ENCODE measurements at regions not wholly inside any gene's neighbourhood (a gene's known extent, or its start where the extent isn't known, plus 50 kb on each side); places are given as distances from the start of the nearest gene placed in this dataset.

GRCh38 chr6:18784794-18785193, 397.6 kb downstream of the RNF144B start:
- DNase-seq (ENCODE audit: extremely low spot score) = no peak
- Histone ChIP-seq H3K36me3 (no peaks in the 10 kb centered on the region), H3K27me3 (no peaks in the 10 kb centered on the region), H3K27ac (replicated peaks in 1 of 4) (no peak overlapping the region), H3K4me3 (no peak overlapping the region), H3K9me3 (peaks cover 0 to 8% (median 2%) of the 10 kb centered on the region in 4 donors), H3K4me1 (no peaks in the 10 kb centered on the region)
- intact Hi-C loops (cut with DNase I) = no loop called here
- 94% methylated on average over 1 of the region's 1 CpG for WGBS
- TF ChIP-seq EP300 (IDR thresholded peaks at IDR 0.05) (no peak), POLR2AphosphoS5 (IDR thresholded peaks at IDR 0.05) (no peak), CTCF (IDR thresholded peaks at IDR 0.05) (no peak)

- no peaks in the 10 kb centered on the region for H3K36me3 ChIP-seq
- no peak overlapping the region for H3K4me3 ChIP-seq
- no peak for DNase-seq (ENCODE audit: extremely low spot score)
- no peak overlapping the region for H3K27ac ChIP-seq (replicated peaks in 1 of 4)
- peaks cover 0 to 8% (median 2%) of the 10 kb centered on the region in 4 donors for H3K9me3 ChIP-seq
- no peaks in the 10 kb centered on the region for H3K27me3 ChIP-seq
- H3K4me1 ChIP-seq = no peaks in the 10 kb centered on the region
- WGBS = 82% methylated on average over 1 of the region's 2 CpGs
- TF ChIP-seq CTCF (IDR thresholded peaks at IDR 0.05) = no peak
- no peak for TF ChIP-seq POLR2AphosphoS5 (IDR thresholded peaks at IDR 0.05)
- no peak for TF ChIP-seq EP300 (IDR thresholded peaks at IDR 0.05)
- TF ChIP-seq POLR2A (IDR thresholded peaks at IDR 0.05; ENCODE audit: low read depth) = no peak
- intact Hi-C loops (cut with DNase I) = no loop called here
These were observed 398.8 kb downstream of the RNF144B start for GRCh38 chr6:18785810-18786490.

GRCh38 chr6:18792866-18793265, 405.7 kb downstream of the RNF144B start:
- H3K36me3 ChIP-seq = no peaks in the 10 kb centered on the region
- DNase-seq (ENCODE audit: extremely low spot score) = no peak
- intact Hi-C loops (cut with DNase I) = no loop called here
- 40% methylated on average over 3 of the region's 3 CpGs for WGBS
- H3K4me3 ChIP-seq = no peak overlapping the region
- no peak for TF ChIP-seq EP300 (IDR thresholded peaks at IDR 0.05)
- no peak for TF ChIP-seq CTCF (IDR thresholded peaks at IDR 0.05)
- no peak for TF ChIP-seq POLR2AphosphoS5 (IDR thresholded peaks at IDR 0.05)
- H3K9me3 ChIP-seq = no peaks in the 10 kb centered on the region
- H3K27me3 ChIP-seq = peaks cover 0 to 3% (median 0%) of the 10 kb centered on the region in 4 donors
- no peak overlapping the region for H3K27ac ChIP-seq (replicated peaks in 1 of 4)
- H3K4me1 ChIP-seq = no peaks in the 10 kb centered on the region

GRCh38 chr6:18795726-18796125, 408.6 kb downstream of the RNF144B start:
- intact Hi-C loops (cut with DNase I) = no loop called here
- Histone ChIP-seq H3K27ac (replicated peaks in 1 of 4) (no peak overlapping the region), H3K36me3 (no peaks in the 10 kb centered on the region), H3K9me3 (no peaks in the 10 kb centered on the region), H3K27me3 (peaks cover 0 to 3% (median 0%) of the 10 kb centered on the region in 4 donors), H3K4me3 (no peak overlapping the region), H3K4me1 (no peaks in the 10 kb centered on the region)
- TF ChIP-seq POLR2AphosphoS5 (IDR thresholded peaks at IDR 0.05) (no peak), CTCF (IDR thresholded peaks at IDR 0.05) (no peak), POLR2A (IDR thresholded peaks at IDR 0.05; ENCODE audit: low read depth) (no peak), EP300 (IDR thresholded peaks at IDR 0.05) (no peak)
- 75% methylated on average over 5 of the region's 5 CpGs for WGBS
- no peak for DNase-seq (ENCODE audit: extremely low spot score)

- H3K27ac ChIP-seq (replicated peaks in 1 of 4) = no peak overlapping the region
- no peak for TF ChIP-seq POLR2AphosphoS5 (IDR thresholded peaks at IDR 0.05)
- no peak for TF ChIP-seq POLR2A (IDR thresholded peaks at IDR 0.05; ENCODE audit: low read depth)
- TF ChIP-seq CTCF (IDR thresholded peaks at IDR 0.05) = no peak
- no peak for TF ChIP-seq EP300 (IDR thresholded peaks at IDR 0.05)
- WGBS = 73% methylated on average over 3 of the region's 3 CpGs
- peaks cover 0 to 31% (median 19%) of the 10 kb centered on the region in 4 donors for H3K9me3 ChIP-seq
- no peaks in the 10 kb centered on the region for H3K4me1 ChIP-seq
- no peak for DNase-seq (ENCODE audit: extremely low spot score)
- no peaks in the 10 kb centered on the region for H3K36me3 ChIP-seq
- intact Hi-C loops (cut with DNase I) = no loop called here
- H3K27me3 ChIP-seq = no peaks in the 10 kb centered on the region
- no peak overlapping the region for H3K4me3 ChIP-seq
These were observed 433.6 kb downstream of the RNF144B start for GRCh38 chr6:18820725-18821124.

Data from esophagus muscularis mucosa (tissue), 4 donors.